H9 (cell line): ENCODE measurements at regions not wholly inside any gene's neighbourhood (a gene's known extent, or its start where the extent isn't known, plus 50 kb on each side); places are given as distances from the start of the nearest gene placed in this dataset.

Experiments
- DNase-seq: peaks from one replicate; pipeline ENCODE4 v3.0.0-alpha.2; 2017
- H2AFZ ChIP-seq: one replicate; pipeline ENCODE4 v1.6.1; 2013; ENCODE audit warnings: mild to moderate bottlenecking, low read length, control low read depth, moderate library complexity
- H2AK5ac ChIP-seq: 2 replicates; pipeline ENCODE4 v1.6.1; 2013; ENCODE audit warnings: low read length, control low read depth, mixed read lengths; ENCODE audit not compliant: insufficient read length
- H2BK120ac ChIP-seq: one replicate; pipeline ENCODE4 v1.6.1; 2013; ENCODE audit warnings: low read depth, mild to moderate bottlenecking, low read length, control low read depth, inconsistent platforms; ENCODE audit not compliant: poor library complexity, severe bottlenecking
- H2BK12ac ChIP-seq: 2 replicates; pipeline ENCODE4 v1.6.1; 2013; ENCODE audit warnings: low read length, control low read depth, mixed read lengths, low read depth; ENCODE audit not compliant: insufficient read length
- H2BK15ac ChIP-seq: 2 replicates; pipeline ENCODE4 v1.6.1; 2013; ENCODE audit warnings: low read depth, low read length, control low read depth
- H2BK20ac ChIP-seq: one replicate; pipeline ENCODE4 v1.6.1; 2013; ENCODE audit warnings: low read depth, mild to moderate bottlenecking, low read length, control low read depth, inconsistent platforms; ENCODE audit not compliant: poor library complexity, severe bottlenecking
- H2BK5ac ChIP-seq: 2 replicates; pipeline ENCODE4 v1.6.1; 2013; ENCODE audit warnings: low read length, control low read depth, mixed read lengths; ENCODE audit not compliant: insufficient read length
- H3K14ac ChIP-seq: 2 replicates; pipeline ENCODE4 v1.6.1; 2013; ENCODE audit warnings: low read length, control low read depth; ENCODE audit not compliant: insufficient read depth
- H3K18ac ChIP-seq: 2 replicates; pipeline ENCODE4 v1.6.1; 2013; ENCODE audit warnings: low read depth, mild to moderate bottlenecking, mixed read lengths, low read length, control low read depth; ENCODE audit not compliant: insufficient read length
- H3K23ac ChIP-seq: 2 replicates; pipeline ENCODE4 v1.6.1; 2013; ENCODE audit warnings: low read length, control low read depth, mixed read lengths, low read depth; ENCODE audit not compliant: insufficient read length
- H3K23me2 ChIP-seq: 2 replicates; pipeline ENCODE4 v1.6.1; 2013; ENCODE audit warnings: low read depth, mild to moderate bottlenecking, mixed read lengths, low read length, control low read depth; ENCODE audit not compliant: insufficient read length, poor library complexity, severe bottlenecking
- H3K27ac ChIP-seq: 2 replicates; pipeline ENCODE4 v1.5.1; 2013; ENCODE audit warnings: low read length, control low read depth, mixed read lengths, low read depth; ENCODE audit not compliant: insufficient read length
- H3K27me3 ChIP-seq: 2 replicates; pipeline ENCODE4 v1.6.1; 2013; ENCODE audit warnings: low read length, control low read depth, inconsistent platforms; ENCODE audit not compliant: insufficient read depth
- H3K4ac ChIP-seq: 2 replicates; pipeline ENCODE4 v1.6.1; 2013; ENCODE audit warnings: low read depth, mild to moderate bottlenecking, control low read depth, inconsistent platforms, low read length, moderate library complexity
- H3K4me1 ChIP-seq: 2 replicates; pipeline ENCODE4 v1.6.1; 2013; ENCODE audit warnings: low read length, control low read depth, inconsistent platforms; ENCODE audit not compliant: insufficient read depth
- H3K4me2 ChIP-seq: 2 replicates; pipeline ENCODE4 v1.6.1; 2013; ENCODE audit warnings: low read length, control low read depth, mixed read lengths; ENCODE audit not compliant: insufficient read length, insufficient read depth
- H3K56ac ChIP-seq: 2 replicates; pipeline ENCODE4 v1.6.1; 2013; ENCODE audit warnings: low read depth, mild to moderate bottlenecking, mixed read lengths, low read length, control low read depth; ENCODE audit not compliant: insufficient read length
- H3K79me1 ChIP-seq: 2 replicates; pipeline ENCODE4 v1.6.1; 2013; ENCODE audit warnings: low read depth, mild to moderate bottlenecking, moderate library complexity, low read length, control low read depth, inconsistent platforms; ENCODE audit not compliant: insufficient read depth, poor library complexity, severe bottlenecking
- H3K79me2 ChIP-seq: 2 replicates; pipeline ENCODE4 v1.6.1; 2013; ENCODE audit warnings: low read length, control low read depth, inconsistent platforms; ENCODE audit not compliant: insufficient read depth
- H3K9ac ChIP-seq: 2 replicates; pipeline ENCODE4 v1.6.1; 2013; ENCODE audit warnings: low read length, control low read depth, mixed read lengths; ENCODE audit not compliant: insufficient read length; ENCODE audit errors: extremely low read depth
- H3K9me3 ChIP-seq: one replicate; pipeline ENCODE4 v1.6.1; 2013; ENCODE audit warnings: low read depth, low read length, inconsistent platforms; ENCODE audit not compliant: control insufficient read depth
- H3T11ph ChIP-seq: one replicate; pipeline ENCODE4 v1.6.1; 2013; ENCODE audit warnings: mild to moderate bottlenecking, low read length, control low read depth, inconsistent platforms
- H4K20me1 ChIP-seq: one replicate; pipeline ENCODE4 v1.6.1; 2013; ENCODE audit not compliant: control insufficient read depth, insufficient read length, insufficient read depth
- H4K5ac ChIP-seq: 2 replicates; pipeline ENCODE4 v1.6.1; 2013; ENCODE audit warnings: low read depth, mild to moderate bottlenecking, mixed read lengths, low read length, control low read depth; ENCODE audit not compliant: insufficient read length
- H4K8ac ChIP-seq: replicated peaks from 2 replicates; pipeline ENCODE4 v1.6.1; 2013; ENCODE audit warnings: low read length, control low read depth, mixed read lengths, low read depth; ENCODE audit not compliant: insufficient read length
- H4K91ac ChIP-seq: 2 replicates; pipeline ENCODE4 v1.6.1; 2013; ENCODE audit warnings: low read depth, mild to moderate bottlenecking, moderate library complexity, mixed read lengths, low read length, control low read depth; ENCODE audit not compliant: insufficient read length
- H3K27ac Mint-ChIP-seq, 3 experiments: 2 replicates in 2 of 3; 3 replicates in 1 of 3; pipeline ENCODE4 v1.8.0; 2020 to 2021; ENCODE audit warnings: mixed read lengths in 3 of 3, mild to moderate bottlenecking in 1 of 3, moderate library complexity in 1 of 3
- H3K27me3 Mint-ChIP-seq: 2 replicates; pipeline ENCODE4 v1.8.0; 2021; ENCODE audit warnings: low read depth, mild to moderate bottlenecking, moderate library complexity, mixed read lengths
- H3K36me3 Mint-ChIP-seq, 3 experiments: 2 replicates in 2 of 3; 3 replicates in 1 of 3; pipeline ENCODE4 v1.8.0; 2020 to 2021; ENCODE audit warnings: low read depth in 3 of 3, mixed read lengths in 3 of 3; ENCODE audit not compliant: insufficient read depth in 1 of 3
- H3K4me1 Mint-ChIP-seq, 2 experiments: 2 replicates each; pipeline ENCODE4 v1.8.0; 2020; ENCODE audit warnings: mixed read lengths in 2 of 2
- H3K4me3 Mint-ChIP-seq, 2 experiments: 2 replicates in 1 of 2; 3 replicates in 1 of 2; pipeline ENCODE4 v1.8.0; 2020 to 2021; ENCODE audit warnings: mild to moderate bottlenecking in 2 of 2, mixed read lengths in 2 of 2, moderate library complexity in 1 of 2
- H3K9me3 Mint-ChIP-seq, 2 experiments: 2 replicates in 1 of 2; 3 replicates in 1 of 2; pipeline ENCODE4 v1.8.0; 2020; ENCODE audit warnings: mild to moderate bottlenecking in 2 of 2, mixed read lengths in 2 of 2, moderate library complexity in 1 of 2
- WGBS: extraction: QIAGEN DNeasy Blood & Tissue Kit; methylation state at CpG from one replicate; pipeline ENCODE4 v1.1.7; 2013; ENCODE audit warnings: missing lambda C conversion rate, low lambda C conversion rate, mixed read lengths; ENCODE audit not compliant: insufficient read length; ENCODE audit errors: extremely low coverage; 5-methylcytosine and 5-hydroxymethylcytosine counted together
- TF ChIP-seq, protein P1 (sequence below): fragments of 200-600 bp; sonication (generic); conservative IDR thresholded peaks from 3 replicates; pipeline ENCODE4 v1.8.0; 2021; ENCODE audit warnings: antibody characterized with exemption, mild to moderate bottlenecking

DNA sequence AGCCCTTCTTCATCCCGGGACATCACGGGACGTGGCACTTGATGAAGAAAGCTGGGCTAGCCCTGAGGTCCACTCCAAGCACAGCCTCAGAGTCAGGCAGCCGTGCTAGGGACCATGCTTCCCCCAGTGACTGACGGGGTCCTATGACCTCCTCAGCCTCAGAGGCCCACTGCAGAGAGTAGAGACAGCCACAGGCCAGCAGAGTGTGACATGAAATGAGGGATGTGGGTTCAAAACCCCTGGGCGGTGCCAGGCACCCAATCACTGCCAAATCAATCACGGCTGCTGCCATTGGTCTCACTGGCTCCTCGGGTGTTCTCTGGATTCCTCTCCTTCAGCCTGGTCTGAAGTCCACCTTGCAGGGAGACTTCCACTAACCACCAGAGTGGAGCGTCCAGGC, 197.7 kb upstream of the CDH4 start:
- peaks cover 71% of the 10 kb centered on the region for H3K27me3 Mint-ChIP-seq
- Histone ChIP-seq H3K9me3 (no peaks in the 10 kb centered on the region), H3K4ac (no peak overlapping the region), H3T11ph (no peak overlapping the region), H4K5ac (no peak overlapping the region), H3K56ac (no peak overlapping the region), H2BK5ac (no peak overlapping the region), H4K20me1 (no peaks in the 10 kb centered on the region), H3K27ac (no peak overlapping the region), H4K91ac (no peak overlapping the region), H3K23me2 (no peaks in the 10 kb centered on the region), H3K79me2 (no peaks in the 10 kb centered on the region), H2AK5ac (no peak overlapping the region), H3K18ac (no peak overlapping the region), H3K27me3 (no peaks in the 10 kb centered on the region; the same call in 1 of the 2 replicates), H2BK15ac (no peak overlapping the region), H3K4me2 (no peak overlapping the region), H2AFZ (no peak overlapping the region), H3K14ac (no peak overlapping the region), H2BK20ac (no peak overlapping the region), H3K23ac (no peak overlapping the region), H2BK120ac (no peak overlapping the region), H3K79me1 (no peaks in the 10 kb centered on the region), H2BK12ac (no peak overlapping the region), H3K9ac (no peak overlapping the region), H4K8ac (no peak overlapping the region), H3K4me1 (no peaks in the 10 kb centered on the region)
- H3K27ac Mint-ChIP-seq = no peak overlapping the region
- H3K4me1 Mint-ChIP-seq = peaks cover 9 to 11% of the 10 kb centered on the region in 2 experiments
- WGBS = no CpG with 5 or more reads among the region's 9 CpGs
- H3K4me3 Mint-ChIP-seq = no peak overlapping the region
- no peaks in the 10 kb centered on the region for H3K36me3 Mint-ChIP-seq
- TF ChIP-seq, protein P1, sequence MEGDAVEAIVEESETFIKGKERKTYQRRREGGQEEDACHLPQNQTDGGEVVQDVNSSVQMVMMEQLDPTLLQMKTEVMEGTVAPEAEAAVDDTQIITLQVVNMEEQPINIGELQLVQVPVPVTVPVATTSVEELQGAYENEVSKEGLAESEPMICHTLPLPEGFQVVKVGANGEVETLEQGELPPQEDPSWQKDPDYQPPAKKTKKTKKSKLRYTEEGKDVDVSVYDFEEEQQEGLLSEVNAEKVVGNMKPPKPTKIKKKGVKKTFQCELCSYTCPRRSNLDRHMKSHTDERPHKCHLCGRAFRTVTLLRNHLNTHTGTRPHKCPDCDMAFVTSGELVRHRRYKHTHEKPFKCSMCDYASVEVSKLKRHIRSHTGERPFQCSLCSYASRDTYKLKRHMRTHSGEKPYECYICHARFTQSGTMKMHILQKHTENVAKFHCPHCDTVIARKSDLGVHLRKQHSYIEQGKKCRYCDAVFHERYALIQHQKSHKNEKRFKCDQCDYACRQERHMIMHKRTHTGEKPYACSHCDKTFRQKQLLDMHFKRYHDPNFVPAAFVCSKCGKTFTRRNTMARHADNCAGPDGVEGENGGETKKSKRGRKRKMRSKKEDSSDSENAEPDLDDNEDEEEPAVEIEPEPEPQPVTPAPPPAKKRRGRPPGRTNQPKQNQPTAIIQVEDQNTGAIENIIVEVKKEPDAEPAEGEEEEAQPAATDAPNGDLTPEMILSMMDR = no peak
- DNase-seq = no peak
- no peaks in the 10 kb centered on the region; a peak in 1 of 5 replicates for H3K9me3 Mint-ChIP-seq
